ENCODE measurements at regions not wholly inside any gene's neighbourhood (a gene's known extent, or its start where the extent isn't known, plus 50 kb on each side); places are given as distances from the start of the nearest gene placed in this dataset.
"Not testable (repeated sequence)": the region's sequence is repeated elsewhere in the genome, so short reads cannot be mapped to it uniquely, and the experiment has no call there.

GRCh38 chr1:166763318-166763717 lies 76.0 kb upstream of the POGK start:
- ChIA-PET POLR2A (no interaction called here), CTCF (no interaction called here)
- TF ChIP-seq FOXA1 (IDR thresholded peaks at IDR 0.05) (no peak), PKNOX1 (IDR thresholded peaks at IDR 0.05) (no peak), LEF1 (IDR thresholded peaks at IDR 0.05; ENCODE audit: borderline replicate concordance) (no peak), ARNT (IDR thresholded peaks at IDR 0.05) (no peak), SUZ12 (IDR thresholded peaks at IDR 0.05) (no peak), SP1 (IDR thresholded peaks at IDR 0.05) (no peak), L3MBTL2 (conservative IDR thresholded peaks at IDR 0.05) (no peak), FOXM1 (IDR thresholded peaks at IDR 0.05; ENCODE audit: borderline replicate concordance) (no peak), FOXK2 (IDR thresholded peaks at IDR 0.05) (no peak), ELF4 (IDR thresholded peaks at IDR 0.05) (no peak), CTBP1 (IDR thresholded peaks at IDR 0.05; ENCODE audit: borderline replicate concordance) (no peak), ZNF384 (IDR thresholded peaks at IDR 0.05) (no peak), BHLHE40 (IDR thresholded peaks at IDR 0.05; ENCODE audit: borderline replicate concordance) (no peak)
- DNase-seq (ENCODE audit: extremely low spot score), result no peak

GRCh38 chr1:166766942-166767341 lies 72.3 kb upstream of the POGK start:
- CTCF ChIA-PET, result no interaction called here
- DNase-seq (ENCODE audit: extremely low spot score), result no peak
- POLR2A ChIA-PET, result no interaction called here
- TF ChIP-seq ARNT (IDR thresholded peaks at IDR 0.05) (no peak), TARDBP (IDR thresholded peaks at IDR 0.05) (no peak), PKNOX1 (IDR thresholded peaks at IDR 0.05) (no peak), L3MBTL2 (conservative IDR thresholded peaks at IDR 0.05) (no peak), BHLHE40 (IDR thresholded peaks at IDR 0.05; ENCODE audit: borderline replicate concordance) (no peak), ZNF384 (IDR thresholded peaks at IDR 0.05) (no peak), NFRKB (IDR thresholded peaks at IDR 0.05) (no peak), FOXA1 (IDR thresholded peaks at IDR 0.05) (no peak), LEF1 (IDR thresholded peaks at IDR 0.05; ENCODE audit: borderline replicate concordance) (no peak), SUZ12 (IDR thresholded peaks at IDR 0.05) (no peak), FOXK2 (IDR thresholded peaks at IDR 0.05) (no peak), ELF4 (IDR thresholded peaks at IDR 0.05) (no peak), FOXM1 (IDR thresholded peaks at IDR 0.05; ENCODE audit: borderline replicate concordance) (no peak)

- DNase-seq (ENCODE audit: extremely low spot score); CTCF ChIA-PET; POLR2A ChIA-PET: not testable (repeated sequence)
Measured at GRCh38 chr1:166784646-166785045, 54.6 kb upstream of the POGK start.

- no peak for DNase-seq (ENCODE audit: extremely low spot score)
- ChIA-PET CTCF (no interaction called here), POLR2A (no interaction called here)
- TF ChIP-seq ZNF384 (IDR thresholded peaks at IDR 0.05) (no peak), ARNT (IDR thresholded peaks at IDR 0.05) (no peak), FOXK2 (IDR thresholded peaks at IDR 0.05) (no peak), CTBP1 (IDR thresholded peaks at IDR 0.05; ENCODE audit: borderline replicate concordance) (no peak), FOXM1 (IDR thresholded peaks at IDR 0.05; ENCODE audit: borderline replicate concordance) (no peak), TARDBP (IDR thresholded peaks at IDR 0.05) (no peak), SP1 (IDR thresholded peaks at IDR 0.05) (no peak)
Measured at GRCh38 chr1:166785987-166786386, 53.3 kb upstream of the POGK start.

- ChIA-PET CTCF (no interaction called here), POLR2A (no interaction called here)
- DNase-seq (ENCODE audit: extremely low spot score), result no peak
- TF ChIP-seq TARDBP (IDR thresholded peaks at IDR 0.05) (no peak), CTBP1 (IDR thresholded peaks at IDR 0.05; ENCODE audit: borderline replicate concordance) (no peak), ELF4 (IDR thresholded peaks at IDR 0.05) (no peak), BHLHE40 (IDR thresholded peaks at IDR 0.05; ENCODE audit: borderline replicate concordance) (no peak), FOXM1 (IDR thresholded peaks at IDR 0.05; ENCODE audit: borderline replicate concordance) (no peak), LEF1 (IDR thresholded peaks at IDR 0.05; ENCODE audit: borderline replicate concordance) (no peak), SP1 (IDR thresholded peaks at IDR 0.05) (no peak), FOXA1 (IDR thresholded peaks at IDR 0.05) (no peak), PKNOX1 (IDR thresholded peaks at IDR 0.05) (no peak), HDGF (IDR thresholded peaks at IDR 0.05; ENCODE audit: borderline replicate concordance) (no peak), FOXK2 (IDR thresholded peaks at IDR 0.05) (no peak)
Measured at GRCh38 chr1:166789286-166789685, 50.0 kb upstream of the POGK start.
